NCI-H2196 (cell line): ENCODE measurements at regions not wholly inside any gene's neighbourhood (a gene's known extent, or its start where the extent isn't known, plus 50 kb on each side); places are given as distances from the start of the nearest gene placed in this dataset.
"Not testable (repeated sequence)": the region's sequence is repeated elsewhere in the genome, so short reads cannot be mapped to it uniquely, and the experiment has no call there.

Experiments
- DNase-seq: peaks from one replicate; lab custom pipeline; 2025; ENCODE audit not compliant: unreplicated experiment; lab: John Stamatoyannopoulos, UW

DNA sequence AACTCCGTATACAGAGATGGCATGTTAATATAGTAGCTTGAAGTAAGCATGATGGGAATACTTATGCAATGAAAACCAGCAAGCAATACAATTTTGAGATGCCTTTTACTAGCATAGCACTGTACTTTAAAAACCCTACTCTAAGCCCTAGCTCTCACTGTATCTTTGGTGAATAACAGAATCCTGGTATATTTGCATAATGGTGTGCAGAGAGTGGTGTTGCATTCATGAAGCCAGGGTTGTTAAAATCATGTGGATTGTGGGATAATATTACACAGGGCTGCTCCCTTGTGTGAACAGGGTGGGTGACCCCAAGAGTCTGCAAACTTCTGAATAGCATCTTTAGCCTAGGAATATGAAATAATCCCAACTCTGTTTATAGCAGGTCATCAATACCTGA is 105.2 kb upstream of the BMP2 start:
- no peak for DNase-seq

DNA sequence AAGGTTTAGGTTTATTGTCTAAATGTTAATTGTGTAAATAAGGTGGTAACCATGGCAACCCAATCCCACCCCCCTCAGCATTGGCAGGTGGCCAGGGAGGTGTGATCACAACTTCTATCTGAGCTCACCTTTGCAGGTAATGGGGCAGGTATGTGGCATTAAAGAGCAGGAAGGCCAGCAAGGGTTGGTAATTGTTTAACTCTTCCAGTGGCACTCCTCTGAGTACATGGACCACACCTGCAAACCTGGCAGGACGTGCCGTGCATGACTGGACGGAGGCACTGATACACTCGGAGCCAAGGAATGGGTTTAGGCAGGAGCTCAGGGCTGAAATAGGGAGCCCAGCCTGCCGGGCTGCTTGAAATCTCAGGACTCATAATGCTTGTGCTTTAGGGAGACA is 107.0 kb upstream of the BMP2 start:
- DNase-seq = no peak

DNA sequence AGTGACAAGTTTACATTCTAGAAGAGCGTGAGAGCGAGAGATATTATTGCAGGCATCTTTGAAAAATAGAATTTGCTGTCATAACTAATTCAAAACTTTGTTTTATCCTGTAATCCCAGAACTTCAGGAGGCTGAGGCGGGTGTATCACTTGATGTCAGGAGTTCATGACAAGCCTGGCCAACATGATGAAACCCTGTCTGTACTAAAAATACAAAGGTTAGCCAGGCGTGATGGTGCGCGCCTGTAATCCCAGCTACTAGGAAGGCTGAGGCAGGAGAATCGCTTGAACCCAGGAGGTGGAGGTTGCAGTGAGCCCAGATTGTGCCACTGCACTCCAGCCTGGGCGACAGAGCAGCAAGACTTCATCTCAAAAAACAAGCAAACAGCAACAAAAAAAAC is 108.6 kb upstream of the BMP2 start:
- DNase-seq = not testable (repeated sequence)

DNA sequence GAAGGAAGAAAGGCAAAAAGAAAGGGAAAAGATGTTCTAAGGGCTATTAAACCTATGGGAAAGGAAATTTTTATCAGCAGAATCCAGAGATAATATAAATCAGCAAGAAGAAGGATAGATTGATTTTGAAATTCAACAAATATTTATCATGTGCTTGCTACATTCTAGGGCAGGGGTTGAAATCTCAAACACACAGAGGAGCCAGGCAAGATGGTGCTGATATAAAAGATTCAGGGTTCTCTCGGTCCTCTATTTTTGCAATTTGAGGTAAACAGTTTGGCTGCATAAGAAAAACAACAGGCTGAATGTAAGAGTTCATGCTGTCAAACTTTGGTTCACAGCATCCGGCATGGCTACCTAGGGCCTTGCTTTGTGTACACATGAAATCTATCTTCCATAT is 109.6 kb upstream of the BMP2 start:
- no peak for DNase-seq

DNA sequence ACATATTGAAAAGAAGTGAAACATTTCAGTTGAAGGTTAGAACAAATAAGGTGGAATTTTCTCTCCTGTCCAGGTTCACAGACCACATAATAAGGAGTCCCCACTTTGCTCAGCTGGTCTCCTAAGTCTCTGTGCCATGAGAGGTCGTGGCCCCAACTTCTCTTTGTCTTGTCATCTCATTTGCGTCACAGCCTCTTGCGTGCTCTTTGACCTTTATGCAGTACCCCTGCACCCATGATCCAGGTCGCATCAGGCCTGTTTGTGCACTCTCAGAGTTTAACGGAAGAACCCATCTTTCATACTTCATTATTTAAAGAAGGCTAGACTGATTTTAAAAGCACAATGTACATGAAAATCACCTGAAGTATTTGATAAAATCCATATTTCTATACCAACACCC is 110.4 kb upstream of the BMP2 start:
- no peak for DNase-seq

DNA sequence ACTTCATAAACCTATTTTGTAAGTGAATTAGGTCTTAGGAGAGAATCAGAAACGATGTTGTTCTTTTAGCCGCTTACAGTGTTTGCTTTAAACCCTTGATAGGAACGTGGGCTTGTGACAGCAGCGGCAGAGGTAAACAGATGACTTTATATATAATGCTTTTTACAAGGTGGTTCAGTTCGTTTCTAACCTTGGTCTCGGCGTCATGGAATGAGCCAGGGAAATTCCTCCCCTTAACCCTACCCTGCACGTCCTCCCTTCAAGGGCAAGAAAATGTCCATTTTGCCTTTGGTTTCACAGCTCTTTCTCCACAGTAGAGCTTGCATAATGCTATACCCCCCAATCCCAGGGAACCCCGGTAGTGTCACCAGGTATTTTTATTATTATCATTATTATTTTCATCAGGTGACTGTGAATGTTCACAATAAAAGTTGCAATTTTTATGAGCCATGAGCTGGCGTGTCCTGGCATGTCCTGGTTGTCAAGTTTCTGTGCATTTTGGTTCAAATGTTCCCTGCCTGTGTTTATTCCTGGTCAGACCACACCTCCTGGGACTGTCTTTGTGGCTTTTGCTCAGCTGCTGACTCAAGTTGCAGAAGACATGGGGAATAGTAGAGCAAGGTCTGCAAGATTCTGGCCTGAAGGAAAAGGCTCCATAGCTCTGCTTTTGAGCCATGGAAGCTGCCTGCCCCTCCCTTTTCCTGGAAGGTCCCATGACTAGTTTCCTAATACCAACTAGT is 112.8 kb upstream of the BMP2 start:
- no peak for DNase-seq

DNA sequence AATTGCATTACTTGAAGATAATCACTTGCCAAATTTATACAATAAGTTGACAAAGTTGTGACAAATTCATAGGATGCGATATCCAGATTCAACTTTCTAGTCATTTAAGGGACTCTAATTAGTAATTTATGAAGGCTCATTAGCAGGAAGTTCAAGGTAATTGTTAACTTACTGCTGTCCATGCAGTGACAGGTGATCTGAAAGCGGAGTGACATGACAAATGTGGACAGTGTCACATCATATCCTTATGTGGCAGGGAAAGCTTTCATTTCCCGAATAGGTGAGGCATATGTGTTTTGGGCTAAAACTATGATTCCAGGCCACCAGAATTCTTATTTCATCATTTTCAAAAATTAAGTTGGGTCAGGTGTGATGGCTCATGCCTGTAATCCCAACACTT is 115.9 kb upstream of the BMP2 start:
- no peak for DNase-seq

DNA sequence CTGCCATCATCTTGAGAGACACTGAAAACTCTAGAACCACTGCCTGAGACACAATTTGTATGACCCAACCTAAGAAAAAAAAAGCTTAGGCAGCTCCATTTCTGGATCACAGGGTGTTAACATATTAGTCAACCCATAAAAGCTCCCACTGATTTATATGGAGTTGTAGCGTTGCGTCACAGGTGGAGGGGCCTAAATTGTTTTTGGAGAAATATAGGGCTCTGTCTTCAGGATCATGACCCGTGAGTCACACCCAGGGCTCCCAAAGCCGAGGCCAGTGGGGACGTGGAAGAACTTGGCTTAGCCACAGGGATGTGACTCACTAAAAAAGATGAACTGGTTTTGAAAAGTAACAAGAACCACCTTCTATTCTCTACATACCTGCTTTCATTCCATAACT is 116.5 kb upstream of the BMP2 start:
- DNase-seq = no peak

DNA sequence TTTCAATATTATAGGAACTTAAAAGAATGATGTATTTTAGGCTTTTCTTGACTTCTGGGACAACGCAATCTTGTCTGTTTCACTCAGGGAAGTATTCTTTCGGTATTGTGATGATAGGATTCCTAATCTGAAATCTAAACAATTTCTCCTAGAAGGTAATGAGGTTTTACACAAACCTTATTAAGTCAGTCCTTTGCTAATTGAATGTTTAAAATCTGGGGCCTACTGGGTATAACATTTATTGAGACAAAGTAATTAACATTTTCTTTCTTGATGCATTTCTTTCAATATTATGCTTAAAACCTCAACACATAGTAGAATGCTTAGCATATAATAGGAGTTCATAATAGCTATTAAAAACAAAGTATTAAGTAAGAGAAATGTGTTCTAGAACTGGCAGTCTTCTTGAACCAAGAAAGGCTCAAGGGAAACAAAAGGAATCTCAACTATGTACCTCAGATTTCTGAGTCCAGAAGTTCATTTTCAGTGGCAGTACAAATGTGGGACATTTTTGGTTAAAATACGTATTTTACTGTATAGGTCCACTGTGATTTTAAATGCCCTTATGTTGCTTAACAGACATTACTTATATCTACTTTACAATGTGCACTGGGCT is 121.4 kb upstream of the BMP2 start:
- no peak for DNase-seq

DNA sequence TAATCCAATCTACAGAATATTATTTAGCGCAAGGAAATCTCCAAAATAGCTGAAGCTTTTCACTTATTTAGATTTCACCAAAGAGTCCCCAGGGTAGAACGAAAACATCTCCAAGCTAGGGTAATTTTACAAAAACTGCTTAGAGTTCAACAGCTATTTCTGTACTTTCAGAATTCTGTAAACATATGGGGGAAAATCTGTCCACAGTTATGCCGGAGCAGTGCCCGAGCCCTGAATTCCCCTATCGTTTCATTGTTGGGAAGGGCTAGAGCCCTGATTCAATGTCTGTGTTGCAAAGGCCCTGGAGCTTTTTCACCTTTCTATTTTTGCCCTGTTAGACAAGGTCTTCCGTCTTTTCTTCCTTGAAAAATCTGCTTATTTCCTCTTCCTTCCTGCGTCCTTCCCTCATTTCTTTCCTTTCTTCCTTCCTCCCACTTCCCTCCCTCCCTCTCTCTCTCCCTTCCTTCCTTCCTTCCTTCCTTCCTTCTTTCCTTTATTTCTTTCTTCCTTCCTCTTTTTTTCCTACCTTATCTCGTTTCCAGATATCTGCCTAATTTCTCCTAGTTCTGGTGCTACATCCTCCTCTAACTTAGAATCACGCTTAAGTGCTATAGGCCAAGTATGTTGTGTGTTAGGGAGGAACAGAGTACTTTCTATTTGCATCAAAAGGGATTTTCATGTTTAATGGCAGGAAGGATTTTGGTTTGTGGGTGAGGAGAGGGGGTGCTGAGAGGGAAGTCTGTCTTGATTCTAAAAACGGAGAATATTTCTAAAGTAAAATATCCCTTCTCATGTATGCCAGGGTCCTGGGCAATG is 122.5 kb upstream of the BMP2 start:
- DNase-seq = no peak

DNA sequence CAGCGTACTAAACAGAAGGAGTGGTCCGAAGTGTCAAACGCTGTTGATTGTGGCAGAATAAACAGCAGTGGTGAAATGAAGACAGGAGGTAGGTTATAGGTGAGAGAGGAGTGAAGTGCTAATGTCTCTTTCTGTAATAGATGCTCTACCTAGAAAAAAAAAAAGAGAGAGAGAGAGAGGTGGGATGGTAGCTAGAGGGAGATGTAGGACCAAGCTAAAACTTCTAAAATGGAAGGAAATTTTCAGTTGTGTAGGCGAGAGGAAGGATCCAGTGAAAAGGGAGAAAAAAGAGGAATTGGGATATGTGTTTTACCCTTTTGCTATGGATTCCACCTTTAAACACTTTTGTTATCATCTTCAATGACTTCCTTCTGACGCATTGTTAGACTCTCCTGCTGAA is 126.5 kb upstream of the BMP2 start:
- no peak for DNase-seq

DNA sequence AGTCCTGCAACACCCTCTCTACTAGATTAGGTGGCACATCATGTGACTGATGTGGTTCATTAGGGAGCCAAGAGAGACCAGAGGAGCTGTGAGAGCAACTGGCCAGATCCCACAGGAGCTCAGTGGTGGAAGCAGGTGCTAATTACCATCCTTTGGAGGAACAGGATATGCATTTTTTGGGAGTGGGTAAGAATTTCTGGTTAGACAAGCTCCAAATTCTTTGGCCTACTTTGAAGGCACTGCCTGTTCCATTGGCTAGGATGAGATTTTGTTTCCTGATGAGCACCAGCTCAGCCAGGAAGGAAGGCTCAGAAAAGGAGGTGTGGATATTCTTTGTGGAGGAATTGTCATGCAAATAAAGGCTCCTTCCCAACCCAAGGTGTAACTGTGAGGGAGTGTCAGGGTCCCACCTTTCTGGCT is 130.3 kb upstream of the BMP2 start:
- no peak for DNase-seq

DNA sequence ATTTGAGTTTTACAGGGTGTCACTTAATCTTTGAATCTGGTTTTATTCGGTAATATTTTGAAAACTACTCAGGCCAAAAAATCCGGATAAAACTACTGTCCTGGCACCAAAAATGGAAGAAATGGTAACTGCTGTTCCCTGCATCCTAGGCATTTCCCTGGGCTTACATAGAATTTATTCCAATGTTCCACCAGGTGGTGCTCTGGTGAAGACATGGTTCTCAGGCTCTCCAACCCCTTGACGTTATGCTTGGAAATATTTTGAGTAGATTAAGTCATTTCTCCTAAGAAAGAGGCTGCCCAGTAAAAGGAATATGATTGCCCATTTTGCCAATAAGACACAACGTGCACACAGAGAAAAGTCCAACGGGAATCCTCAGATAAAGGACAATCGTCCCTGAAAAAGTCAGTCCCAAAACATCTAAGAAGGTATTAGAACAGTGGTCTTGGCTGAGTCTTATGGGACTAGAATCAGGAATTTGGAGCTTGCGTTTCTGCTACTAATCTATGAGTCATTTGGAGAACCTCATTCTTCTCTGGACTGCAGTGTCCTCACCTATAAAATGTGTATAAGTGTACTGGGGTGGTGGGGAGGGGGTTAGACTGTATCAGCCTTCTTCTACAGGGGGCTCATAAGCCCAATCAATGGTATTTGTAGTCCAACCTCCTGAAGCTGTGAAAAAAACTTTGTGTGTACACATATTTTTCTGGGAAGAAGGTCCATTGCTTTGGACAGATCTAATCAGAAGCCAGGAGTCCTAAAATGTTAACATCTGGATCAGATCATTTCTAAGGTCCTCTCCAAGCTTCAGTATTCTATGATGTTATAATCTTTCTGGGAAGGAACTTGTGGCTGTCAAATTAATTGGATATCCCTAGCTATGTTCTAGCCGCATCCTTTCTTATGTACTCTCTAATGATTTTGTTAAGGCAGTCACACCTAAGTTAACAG is 131.0 kb upstream of the BMP2 start:
- DNase-seq = peak; percentile 67

DNA sequence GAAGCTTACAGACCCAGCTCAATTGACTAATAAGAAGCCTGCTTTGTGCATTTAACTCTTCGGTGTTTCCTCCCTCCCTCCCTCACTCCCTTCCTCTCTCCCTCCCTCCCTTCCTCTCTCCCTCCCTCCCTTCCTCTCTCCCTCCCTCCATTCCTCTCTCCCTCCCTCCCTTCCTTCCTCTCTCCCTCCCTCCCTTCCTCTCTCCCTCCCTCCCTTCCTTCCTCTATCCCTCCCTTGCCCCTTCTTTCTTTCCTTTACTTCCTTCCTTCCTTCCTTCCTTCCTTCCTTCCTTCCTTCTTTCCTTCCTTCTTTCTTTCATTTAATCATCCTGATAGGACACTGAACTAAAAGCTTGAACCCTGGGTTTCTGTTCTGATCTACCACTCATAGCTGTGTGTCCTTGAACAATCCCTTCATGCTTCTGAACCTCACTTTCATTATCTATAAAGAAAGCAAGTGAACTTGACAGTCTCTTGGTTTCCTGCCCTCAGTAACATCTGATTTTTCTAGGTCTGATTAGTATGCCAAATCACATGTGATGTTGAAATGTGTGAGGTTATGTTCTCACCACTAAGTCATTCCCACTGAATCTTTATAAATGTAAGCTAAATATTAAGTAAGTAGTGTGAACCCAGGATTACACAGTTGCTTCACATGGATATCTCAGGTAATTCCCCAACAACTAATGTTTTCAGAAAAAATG is 132.3 kb upstream of the BMP2 start:
- DNase-seq = no peak

DNA sequence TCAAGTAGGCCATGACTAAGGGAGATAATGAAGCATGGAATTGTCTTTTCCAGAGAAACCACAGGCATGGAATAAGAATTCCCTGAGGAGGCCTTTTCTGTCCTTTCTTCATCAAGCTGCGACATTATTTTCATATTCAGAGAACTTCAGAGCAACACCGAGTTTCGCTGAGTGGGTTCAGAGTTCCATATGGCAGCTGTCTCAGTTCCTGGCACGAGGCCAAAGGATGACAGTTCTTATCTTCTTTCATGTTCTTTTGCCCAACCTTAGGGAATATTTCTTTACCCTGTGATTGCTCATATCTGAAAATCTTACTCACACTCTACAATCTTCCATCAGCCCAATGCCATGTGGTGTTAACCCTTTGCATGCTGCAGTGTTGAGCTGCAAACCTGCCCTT is 135.3 kb upstream of the BMP2 start:
- no peak for DNase-seq

DNA sequence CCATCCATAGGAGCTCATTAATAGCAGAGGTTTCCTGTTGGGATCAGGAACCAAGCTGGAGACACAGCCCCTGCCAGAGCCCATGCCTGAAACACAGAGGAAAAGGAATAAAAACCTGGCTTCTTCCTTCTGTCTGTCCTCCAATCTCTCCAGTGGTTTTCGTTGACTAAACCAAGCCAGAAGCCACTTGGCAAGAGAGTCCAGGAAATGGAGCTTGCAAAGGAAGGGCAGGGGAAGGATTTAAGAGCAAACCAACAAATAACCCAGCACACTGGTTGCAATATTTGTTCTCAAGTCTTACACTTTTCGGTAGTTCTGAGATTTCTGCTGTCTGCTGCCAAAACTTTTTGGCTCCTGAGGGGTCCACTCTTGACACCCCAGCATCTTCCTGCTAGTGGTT is 137.0 kb upstream of the BMP2 start:
- no peak for DNase-seq

DNA sequence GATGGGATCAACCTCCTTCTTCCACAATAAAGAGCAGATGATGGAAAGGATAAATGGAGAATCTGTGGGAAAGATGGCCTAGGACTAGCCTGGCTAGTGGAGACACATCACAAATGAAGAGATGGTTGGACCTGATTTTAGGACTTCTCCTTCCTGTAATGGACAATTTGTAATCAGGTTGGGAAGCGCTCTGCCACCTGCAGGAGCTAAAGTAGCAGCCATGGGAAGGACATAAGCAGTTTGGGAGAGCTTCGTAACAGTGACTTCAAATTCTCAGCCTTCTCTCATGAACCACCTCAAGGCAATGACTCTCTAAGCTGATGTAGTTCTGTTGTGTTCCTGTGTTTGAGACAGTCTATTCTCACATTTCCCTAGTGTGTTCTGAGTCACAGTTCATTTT is 137.9 kb upstream of the BMP2 start:
- DNase-seq = no peak

DNA sequence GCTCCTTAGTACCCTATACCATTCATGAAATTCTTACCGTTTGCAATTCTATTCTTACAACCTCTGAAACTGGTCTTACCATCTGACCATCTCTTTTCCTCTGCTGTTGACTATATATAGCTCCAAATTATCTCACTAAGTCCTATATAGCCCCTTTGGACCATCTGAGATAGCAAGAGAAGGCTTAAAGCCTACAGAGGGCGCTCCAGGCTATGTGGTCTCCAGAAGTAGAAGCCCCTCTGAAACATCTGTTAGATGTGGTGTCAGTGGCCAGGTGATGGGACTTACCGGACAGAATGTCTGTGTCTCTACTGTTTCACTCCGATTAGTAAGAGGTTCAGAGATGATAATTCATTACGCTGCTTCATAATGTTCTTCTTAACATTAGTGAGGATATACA is 140.7 kb upstream of the BMP2 start:
- DNase-seq = no peak

DNA sequence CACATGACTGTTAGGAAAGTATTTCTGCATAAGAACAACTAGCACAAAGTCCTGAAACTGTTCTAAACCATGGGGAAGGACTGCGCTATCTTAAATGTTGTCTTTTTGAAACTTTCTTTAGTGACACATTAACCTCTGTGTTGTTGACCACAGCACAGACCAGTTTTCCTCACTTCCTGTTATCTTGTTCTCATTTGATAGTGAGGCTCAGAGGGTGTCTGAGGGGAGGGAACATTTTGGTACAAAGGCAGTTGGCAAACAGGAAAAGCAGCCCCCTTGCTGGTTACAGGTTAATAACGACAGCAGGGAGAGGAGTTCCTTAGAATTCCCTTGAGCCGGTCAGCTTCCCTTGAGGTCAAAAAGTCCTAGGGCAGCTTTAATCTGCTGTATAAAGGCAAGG is 143.5 kb upstream of the BMP2 start:
- DNase-seq = no peak

DNA sequence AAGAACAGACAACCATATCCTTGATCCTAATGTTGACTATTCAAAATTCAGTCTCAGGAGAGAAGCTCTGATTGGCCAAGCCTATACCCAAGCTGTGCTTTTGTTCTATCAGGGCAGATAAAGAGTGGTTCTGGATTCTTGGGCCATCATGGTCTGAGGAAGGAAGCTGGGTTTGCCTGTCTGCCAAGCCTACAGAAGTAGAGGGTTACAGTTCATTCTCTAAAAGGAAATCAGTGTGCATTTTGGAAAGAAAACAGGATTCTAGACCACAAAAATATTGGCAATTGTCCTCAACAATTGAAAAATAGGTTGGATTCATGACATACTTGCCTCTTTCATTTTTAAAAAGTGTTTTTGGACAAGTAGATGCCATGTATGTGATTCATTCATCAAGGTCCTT is 145.4 kb upstream of the BMP2 start:
- no peak for DNase-seq

DNA sequence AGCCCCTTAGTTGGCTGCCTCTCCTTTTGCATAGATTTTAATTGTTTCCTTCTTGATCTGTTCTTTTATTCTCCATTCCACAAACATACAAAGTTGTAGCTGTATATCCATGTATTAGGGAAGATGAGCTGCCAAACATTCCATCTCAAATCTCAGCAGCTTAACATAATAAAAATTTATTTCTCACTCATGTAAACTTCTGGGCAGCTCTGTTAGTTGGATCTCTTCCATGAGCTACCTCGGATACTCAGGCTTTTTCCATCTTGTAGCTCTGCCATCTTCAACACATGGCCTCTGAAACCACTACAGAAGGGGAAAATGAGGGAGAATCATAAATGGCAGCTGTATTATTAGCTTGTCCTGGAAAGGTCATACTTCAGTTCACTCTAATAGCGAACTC is 149.4 kb upstream of the BMP2 start:
- DNase-seq = no peak
